Activated gamma-delta T cell (primary cell): ENCODE measurements at regions not wholly inside any gene's neighbourhood (a gene's known extent, or its start where the extent isn't known, plus 50 kb on each side); places are given as distances from the start of the nearest gene placed in this dataset.

Experiments used
- DNase-seq: peaks from one replicate; lab custom pipeline; 2025; lab: John Stamatoyannopoulos, UW

DNA sequence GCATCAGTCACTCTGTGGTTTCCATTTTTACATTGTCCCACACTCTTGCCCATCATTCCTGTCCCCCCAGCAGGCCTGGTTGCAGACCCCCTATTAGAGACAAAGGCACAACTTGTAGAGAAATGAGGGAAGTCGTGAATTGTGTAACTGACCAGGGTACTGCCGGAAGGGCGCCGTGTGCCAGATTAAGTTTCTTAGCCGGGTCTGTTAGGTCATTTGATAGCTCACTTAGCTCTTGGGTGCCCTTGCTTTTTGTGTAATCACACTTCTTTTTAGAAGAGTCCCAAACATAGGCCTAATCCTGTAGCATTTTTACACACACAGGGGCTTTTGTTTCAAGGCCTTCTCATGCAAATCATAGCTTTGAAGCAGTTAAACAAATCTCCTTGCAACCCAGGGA is 87.2 kb downstream of the CTAGE1 start:
- no peak for DNase-seq

DNA sequence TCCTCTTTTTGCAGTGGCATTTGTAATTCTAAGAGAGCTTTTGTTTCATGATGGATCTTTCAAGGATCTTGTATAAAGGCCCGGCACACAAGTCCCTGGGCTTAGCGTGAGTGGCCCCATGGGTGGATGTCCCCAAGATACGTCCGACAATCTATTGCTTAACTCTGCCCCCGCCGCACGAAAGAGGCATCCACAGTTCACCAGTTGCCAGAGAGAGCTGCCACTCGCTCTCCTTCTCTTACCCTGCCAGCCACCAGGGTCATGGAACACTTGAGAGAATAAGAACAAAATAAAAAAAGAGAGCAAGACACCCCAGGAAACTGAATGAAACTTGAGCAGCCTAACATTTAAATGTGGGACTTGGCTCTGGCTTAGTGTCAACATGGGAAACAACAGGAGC is 92.3 kb downstream of the CTAGE1 start:
- no peak for DNase-seq

DNA sequence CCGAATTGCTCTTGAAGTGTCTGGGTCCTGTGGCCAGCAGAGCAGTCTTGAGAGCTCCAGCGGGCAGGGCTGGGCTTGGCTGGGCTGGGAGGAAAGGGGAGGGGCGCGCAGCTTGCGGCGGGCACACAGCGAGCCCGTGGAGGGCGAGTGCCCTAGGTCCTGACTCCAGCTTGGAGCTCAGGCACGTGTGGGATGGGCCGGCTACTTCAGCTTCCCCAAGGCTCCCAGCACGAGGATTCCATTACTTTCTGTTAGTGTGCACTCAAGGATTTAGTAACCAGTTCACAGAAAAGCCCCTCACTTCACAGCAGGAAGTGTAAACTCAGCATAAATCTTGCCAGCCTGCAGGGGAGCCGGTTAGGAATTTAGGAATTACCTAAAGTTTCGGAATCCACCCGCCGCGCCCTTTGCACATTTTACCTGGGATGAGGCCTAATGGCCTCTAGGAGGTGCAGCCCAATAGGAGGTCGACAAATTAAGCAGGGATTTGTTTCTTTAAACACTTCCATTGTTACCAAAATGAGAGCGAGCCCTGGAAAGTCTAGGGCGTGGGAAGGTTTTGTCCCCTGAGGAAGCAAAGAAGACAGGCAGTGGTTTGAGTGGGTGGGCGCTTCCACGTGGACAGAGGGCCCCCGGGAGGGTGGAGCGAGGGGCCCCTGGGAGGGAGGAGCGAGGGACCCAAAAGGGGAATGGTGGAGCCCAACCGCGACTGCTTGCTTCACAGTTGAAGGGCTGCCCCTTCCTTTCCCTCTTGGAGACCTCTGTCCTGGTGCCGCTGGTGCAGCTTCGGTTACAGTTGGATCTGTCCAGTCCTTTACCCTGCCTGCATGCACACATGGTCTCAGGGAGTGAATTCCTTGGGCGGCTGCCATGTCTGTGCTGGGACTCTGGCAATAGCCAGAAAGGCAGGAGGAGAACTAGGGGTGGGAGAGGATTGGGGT is 93.3 kb downstream of the CTAGE1 start:
- no peak for DNase-seq

DNA sequence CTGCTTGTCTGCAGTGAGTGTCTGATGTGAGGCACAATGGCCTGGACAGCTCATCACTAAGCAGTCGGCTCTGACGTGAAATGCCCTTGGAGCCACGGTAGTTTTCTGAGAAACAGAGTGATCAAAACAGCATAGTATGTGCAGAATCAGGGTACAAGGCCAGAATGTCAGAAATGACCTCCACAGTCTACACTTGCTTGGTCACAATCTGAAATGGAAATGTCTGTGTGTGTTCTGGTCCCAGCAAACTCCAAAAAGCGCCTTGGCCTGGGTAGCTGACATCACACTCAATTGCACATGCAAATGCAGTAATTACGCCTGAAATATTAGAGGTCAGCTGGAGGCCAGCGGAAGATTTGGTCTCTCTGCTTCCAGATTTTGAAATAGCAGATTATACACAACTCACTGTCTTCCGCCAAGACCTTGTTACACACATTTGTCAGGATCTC is 95.4 kb downstream of the CTAGE1 start:
- DNase-seq, result no peak

DNA sequence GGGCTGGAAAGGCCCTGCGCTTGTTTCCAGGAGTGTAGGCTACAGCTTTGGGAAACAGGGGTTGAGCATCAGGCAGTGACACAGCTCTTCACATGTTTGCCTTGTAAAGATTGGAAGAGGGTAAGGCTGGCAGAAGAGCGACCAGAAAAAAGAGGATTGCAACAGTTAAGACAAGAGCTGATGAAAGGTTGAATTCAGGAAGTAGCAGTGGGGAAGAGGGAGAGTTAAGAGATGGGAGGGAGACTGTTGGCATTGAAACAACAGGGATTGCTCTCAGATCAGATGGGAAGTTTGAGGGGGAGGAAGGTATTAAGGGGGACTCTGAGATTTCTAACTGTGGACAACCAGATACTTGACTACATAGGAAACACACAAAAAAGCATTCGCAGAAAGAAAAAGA is 96.9 kb downstream of the CTAGE1 start:
- DNase-seq, result no peak

DNA sequence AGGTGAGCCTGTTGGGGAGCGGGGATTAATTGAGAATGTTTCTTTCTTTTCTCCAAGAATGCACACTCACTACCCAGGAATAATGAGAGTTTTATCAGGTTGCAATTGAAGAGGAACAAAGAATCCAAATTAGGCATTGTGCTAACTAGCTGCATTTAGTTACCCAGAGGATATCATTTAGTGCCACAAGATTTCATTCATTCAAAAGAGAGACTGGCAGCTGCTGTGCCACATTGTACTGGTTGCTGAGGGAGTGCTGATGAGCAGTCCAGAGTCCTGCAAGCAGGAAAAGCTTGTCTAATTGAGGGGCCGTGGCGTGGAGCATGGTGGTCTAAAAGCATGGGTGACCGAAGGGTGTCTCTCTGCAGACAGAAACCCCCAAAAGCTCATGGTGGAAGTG is 97.6 kb downstream of the CTAGE1 start:
- no peak for DNase-seq

DNA sequence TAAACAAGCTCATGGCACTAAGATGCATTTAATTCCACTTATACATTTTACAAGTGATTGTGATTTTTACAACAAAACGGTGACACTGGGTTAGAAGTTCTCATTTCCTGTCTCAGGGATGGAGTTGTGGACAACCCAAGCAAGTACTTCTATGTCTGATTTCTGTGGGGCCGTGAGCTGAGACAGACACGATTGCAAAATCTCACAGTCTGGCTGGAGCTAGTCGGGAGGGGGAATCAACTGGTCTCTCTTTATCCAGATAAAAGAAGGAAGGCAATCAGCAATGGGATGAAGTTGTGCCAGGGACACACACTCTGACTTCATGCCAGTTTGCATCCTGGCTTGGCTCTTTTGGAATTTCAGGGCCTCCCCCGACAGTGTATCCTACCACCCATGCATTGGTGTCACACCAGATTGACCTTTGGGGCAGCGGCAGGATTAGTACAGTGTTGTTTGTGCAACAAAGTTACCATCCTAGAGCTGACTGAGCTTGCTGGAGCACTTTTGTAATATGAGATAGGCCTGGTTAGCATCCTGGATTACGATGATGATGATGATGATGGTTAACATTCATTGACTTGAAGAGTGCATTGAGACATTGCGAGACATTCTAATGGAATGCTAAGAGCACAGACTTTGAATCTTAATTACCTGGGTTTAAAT is 98.8 kb downstream of the CTAGE1 start:
- no peak for DNase-seq

DNA sequence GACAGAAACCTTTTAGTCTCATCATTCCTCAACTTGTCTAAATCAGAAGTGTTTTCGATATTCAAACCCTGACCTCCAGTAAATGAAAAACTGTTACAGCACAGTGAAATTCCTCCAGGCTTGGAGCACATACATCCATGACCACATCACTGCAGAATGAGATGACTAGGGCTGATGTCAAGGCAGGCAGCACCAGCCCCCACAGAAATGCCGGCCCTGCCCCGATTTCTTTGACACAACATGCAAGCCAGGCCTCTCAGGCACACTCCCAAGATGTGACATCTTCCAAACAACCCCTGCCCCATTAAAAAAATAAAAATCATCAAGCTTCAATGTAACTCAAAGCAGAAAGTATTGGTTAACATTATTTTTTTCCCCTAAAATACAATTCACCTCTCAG is 103.3 kb downstream of the CTAGE1 start:
- no peak for DNase-seq

DNA sequence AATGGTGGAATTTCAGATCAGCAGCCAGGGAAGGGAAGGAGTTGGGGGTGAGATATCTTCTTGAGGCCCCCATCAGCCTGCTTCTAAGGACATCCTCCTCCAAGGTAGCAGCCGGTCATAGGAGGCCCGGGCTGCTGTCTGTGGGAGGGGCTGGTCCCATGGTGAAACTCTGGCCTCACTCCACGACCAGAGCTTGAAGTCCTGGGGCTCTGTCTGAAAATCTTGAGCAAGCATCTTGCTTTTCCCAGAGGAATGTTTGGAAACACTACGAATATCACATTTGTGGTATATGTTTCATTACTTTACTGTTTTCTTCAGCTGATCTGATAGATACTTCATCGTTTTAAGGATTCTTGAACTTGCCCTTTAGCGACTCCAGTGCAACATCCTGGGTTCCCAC is 103.7 kb downstream of the CTAGE1 start:
- DNase-seq, result no peak

DNA sequence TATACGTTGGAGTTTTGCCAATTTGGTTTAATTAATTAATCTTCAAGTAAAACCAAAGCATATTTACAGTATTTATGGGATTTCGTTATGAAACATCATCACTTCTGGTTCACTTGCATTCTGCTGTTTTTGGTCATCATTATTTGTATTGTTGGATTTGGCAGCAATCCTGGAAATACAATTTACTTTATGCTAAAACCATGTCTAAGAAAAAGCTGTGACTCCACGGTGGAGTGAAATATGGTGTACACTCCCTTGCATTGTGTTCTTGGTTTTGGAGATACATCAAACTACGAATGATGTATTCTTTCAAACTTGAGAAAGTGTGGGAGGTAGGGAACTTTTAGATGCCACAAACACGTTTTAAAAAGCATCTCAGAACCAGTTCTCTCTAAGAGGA is 106.4 kb downstream of the CTAGE1 start:
- no peak for DNase-seq

DNA sequence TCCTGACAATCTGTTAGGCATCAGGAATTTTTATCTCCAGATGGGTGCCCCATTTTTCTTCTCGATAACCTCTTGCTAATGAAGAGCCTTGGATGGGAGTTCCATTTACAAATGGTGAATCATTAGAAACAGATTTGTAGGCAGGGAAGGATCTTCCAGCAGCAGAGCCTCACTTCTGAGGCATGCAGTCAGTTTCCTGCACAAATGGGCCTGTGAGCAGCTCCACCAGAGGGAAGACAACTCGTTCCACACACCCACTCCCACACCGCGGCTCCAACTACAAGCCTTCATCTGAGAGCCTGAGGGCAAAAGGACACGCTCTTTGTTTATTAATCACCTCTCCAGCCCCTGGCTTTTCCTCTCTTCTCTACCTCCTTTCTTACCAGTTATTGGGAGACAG is 108.5 kb downstream of the CTAGE1 start:
- no peak for DNase-seq

DNA sequence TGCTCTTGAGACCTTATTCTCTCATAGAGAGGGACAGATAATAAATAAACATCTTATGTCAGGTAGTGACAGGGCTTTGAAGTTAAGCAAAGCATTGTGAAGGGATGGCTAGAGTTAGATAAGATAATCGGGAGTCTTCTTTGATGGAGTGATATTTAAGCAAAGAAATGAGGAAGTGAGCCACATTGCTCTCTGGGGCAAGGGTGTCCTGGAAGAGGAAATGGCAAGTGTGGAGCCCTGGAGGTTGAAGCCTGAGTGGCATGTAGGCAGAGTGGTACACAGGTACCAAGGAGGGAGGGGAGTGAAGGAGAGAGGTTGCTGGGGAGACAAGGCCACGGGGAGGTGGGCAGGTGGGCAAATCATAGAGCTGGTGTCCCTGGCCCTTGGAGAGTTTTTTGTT is 110.2 kb downstream of the CTAGE1 start:
- DNase-seq, result no peak

DNA sequence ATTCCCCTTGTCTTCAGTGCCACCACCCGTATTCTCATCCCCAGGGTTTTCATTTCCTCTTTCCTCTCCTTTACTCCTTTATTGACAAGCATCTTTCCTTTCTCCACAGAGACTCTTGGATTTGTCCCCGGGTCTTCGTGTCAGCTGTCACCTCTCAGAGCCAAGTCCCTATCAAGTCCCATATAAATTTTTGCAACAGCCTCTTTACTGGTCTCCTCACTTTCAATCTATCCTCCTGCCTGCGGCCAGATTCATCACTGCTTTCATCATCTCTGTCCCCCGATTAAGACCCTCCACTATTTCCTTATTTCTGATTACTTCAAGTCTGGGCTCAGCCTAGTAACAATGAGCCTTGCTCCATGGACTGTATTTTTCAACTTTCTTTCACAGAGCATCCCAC is 113.8 kb downstream of the CTAGE1 start:
- no peak for DNase-seq

DNA sequence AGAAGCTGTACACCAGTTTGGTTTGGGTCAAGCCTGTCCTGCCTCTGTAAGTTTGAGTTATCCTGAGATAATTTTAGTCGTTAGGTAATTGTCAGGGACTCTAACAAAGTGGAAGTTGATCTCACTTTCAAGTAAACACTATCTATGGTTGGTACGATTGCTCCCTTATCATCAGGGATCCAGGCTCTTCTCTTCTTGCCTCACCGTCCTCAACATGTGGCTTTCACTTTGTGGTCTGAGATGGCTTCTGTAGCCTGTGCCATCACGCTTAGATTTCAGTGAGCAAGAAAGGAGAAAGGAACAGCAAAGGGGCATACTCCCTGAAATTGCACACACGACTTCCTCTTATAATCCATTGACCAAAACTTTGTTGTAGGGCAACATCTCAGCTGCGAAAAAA is 115.6 kb downstream of the CTAGE1 start:
- no peak for DNase-seq

DNA sequence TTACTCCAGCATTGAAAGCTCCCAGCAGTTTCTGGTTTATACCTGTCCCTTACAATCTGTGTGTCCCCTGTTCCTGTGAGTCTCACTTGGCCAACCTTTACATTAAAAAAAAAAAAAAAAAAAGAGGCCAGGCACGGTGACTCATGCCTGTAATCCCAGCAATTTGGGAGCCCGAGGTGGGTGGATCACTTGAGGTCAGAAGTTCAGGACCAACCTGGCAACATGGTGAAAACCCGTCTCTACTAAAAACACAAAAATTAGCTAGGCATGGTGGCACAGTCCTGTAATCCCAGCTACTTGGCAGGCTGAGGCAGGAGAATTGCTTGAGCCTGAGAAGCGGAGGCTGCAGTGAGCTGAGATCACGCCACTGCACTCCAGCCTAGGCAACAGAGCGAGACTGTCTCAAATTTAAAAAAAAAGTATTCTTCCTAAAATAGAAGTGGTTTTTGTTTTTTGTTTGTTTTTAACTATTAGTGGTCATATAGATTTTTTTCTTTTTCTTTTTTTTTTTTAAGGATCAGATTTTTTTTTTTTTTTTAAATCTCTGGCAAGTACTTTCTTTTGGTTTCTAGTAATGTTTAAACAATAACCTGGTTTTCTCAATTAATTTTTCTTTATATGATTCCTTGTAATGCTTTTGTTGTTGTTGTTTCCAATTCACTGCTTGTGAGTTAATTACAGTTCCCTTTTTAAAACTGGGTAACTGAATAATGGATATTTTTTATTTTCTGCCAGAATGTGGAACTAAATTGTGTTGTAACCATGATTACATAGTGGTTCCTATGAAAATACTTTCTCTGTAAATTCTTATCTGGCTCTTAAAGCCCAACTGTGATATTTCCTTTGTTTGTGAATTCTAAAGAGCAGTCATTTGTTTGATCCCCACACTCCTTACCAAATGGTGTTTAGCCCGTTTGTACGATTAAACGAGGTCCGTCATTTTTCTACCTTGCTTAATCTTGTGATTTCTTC is 116.8 kb downstream of the CTAGE1 start:
- no peak for DNase-seq

DNA sequence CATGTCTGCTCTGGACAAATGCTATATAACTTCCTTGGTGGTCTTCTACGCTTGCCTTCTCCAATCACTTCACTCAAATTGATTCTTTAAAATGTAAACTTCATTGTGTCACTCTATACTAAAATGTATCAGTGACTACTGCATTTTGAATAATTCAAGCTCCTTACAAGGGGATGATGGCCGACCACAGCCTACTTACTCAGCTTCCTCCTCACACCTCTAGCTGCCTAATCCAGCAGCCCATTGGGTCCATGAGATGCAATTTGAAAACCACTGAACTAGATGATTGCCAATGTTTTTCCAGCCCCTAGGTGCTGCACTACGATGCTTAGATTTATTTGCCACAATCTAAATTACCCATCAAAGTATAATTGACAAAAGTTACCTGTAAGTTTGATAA is 120.7 kb downstream of the CTAGE1 start:
- DNase-seq, result no peak

DNA sequence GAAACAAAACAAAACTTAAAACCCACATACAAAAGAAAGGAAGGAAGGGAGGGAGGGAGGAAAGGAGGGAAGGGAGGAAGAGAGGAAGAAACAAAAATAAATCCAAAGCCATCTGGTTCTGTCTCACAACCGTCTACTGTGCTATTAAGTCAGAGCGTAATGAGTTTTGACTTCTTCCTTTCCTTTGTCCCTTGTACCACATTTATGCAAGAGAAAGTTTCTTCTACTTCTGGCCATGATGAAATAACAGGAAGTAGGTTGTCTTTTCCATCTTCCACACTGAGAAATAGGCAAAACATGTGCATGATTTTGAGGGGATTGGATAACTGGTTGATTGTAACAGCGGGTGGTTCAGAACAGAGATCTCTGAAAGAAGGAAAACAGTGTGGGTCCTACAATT is 121.4 kb downstream of the CTAGE1 start:
- no peak for DNase-seq

DNA sequence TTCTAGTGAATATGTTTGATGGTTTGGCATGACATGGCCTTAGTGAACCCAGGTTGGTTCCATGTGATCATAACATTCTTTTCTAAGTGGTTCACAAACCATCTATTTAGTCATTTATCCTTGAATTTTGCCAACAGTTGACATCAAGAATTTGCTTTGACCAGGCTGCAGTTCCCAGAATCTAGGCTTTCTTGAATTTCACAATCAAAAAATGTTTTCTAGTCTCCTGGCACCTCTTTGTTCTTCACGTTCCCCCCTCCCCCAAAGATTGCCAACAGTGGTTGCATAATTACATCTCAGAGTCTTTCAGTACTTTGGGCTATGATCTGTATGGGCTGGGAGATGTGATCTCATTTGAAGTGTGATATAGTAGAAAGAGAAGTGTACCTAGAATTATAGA is 124.0 kb downstream of the GATA6 start:
- no peak for DNase-seq

DNA sequence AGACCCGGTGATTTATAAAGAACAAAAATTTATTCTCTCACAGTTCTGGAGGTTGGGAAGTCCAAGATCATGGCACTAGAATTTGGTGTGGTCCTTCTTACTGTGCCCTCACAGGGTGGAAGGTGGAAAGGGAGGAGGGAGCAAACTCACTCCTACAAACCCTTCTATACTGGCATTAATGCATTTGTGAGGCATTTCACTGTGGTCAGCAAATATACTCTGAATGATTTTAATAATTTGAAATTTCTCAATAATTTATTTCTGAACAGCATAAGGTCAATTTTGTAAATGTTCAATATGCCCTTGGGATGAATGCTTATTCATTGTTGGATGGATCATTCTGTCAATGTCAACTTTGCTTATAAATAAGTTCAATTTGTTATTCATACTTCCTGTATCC is 120.6 kb downstream of the GATA6 start:
- DNase-seq, result no peak

DNA sequence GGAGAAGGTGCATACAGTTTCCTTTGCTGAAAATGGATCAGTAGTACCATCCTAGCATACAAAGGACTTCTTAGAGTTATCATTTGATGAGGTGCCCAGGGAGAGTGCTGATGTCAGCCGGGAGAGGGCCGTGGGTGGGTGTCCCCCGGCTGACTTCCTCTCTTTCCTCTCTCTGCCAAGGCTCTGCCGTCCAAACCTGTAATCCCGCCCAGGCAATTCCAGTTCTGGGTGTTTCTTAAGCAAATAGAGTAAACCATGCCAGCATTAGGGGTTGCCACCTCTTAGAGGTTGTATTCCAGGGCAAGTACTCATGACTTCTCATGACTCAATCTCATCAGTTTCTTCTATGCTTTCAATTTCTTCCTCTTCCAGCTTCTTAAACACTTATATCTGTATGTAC is 117.2 kb downstream of the GATA6 start:
- no peak for DNase-seq

DNA sequence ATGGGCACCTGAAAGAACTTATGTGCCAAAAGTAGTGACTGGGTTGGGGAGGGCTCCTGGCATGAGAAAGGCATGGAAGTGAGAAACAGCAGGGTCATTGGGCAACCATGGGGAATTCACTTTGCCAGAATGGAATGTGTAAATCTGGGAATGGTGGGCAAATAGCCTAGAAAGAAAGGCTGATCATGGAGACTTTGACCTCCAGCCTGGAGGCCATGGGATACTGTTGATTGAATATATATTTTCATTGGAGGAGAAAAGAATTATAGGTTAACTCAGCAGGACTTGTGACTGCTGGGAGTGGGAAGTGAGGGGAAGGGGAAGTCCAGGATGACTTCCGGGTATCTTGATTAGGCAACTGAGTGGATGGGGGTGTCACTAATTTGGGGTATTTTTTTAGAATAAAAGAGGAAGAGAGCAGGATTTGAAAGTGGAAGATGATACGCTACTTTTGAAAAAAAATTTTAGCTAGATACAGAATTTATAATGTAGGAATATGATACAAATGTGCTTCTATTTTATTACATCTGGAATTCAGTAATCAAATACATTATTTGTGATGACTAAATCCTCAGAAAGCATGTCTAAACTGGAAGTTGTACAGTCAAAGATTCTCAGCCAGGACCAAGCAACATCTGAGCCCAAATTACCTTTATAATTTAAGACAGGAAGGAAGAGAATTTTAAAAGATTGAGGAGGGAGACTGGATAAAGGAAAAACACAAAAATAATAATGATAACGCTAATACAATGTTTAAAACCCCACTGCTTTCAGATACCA is 116.2 kb downstream of the GATA6 start:
- no peak for DNase-seq
